ENCODE measurements at regions not wholly inside any gene's neighbourhood (a gene's known extent, or its start where the extent isn't known, plus 50 kb on each side); places are given as distances from the start of the nearest gene placed in this dataset.

GRCh38 chr6:22436134-22436533, 133.2 kb upstream of the HDGFL1 start:
- no peak for TF ChIP-seq CTCF (IDR thresholded peaks at IDR 0.05; ENCODE audit: low read length)
- no peak for TF ChIP-seq EZH2 (IDR thresholded peaks at IDR 0.05; ENCODE audit: borderline replicate concordance, low read length)
